ENCODE measurements at regions not wholly inside any gene's neighbourhood (a gene's known extent, or its start where the extent isn't known, plus 50 kb on each side); places are given as distances from the start of the nearest gene placed in this dataset.

GRCh38 chr11:122398167-122398566 lies 257.4 kb upstream of the UBASH3B start:
- peak; percentile 6 for DNase-seq

GRCh38 chr11:122395282-122395681 lies 260.2 kb upstream of the UBASH3B start:
- no peak for DNase-seq

- DNase-seq = no peak
Observed at GRCh38 chr11:122394313-122394712, 261.2 kb upstream of the UBASH3B start.

- peak; percentile 34 for DNase-seq
Observed at GRCh38 chr11:122393209-122393860, 262.2 kb upstream of the UBASH3B start.

GRCh38 chr11:122392508-122392907 lies 263.0 kb upstream of the UBASH3B start:
- DNase-seq = no peak

- no peak for DNase-seq
Observed at GRCh38 chr11:122391049-122391448, 264.5 kb upstream of the UBASH3B start.

- DNase-seq = no peak
Observed at GRCh38 chr11:122383186-122383585, 267.2 kb upstream of the BLID start.

- DNase-seq = peak; percentile 28
Observed at GRCh38 chr11:122375687-122376399, 259.8 kb upstream of the BLID start.

GRCh38 chr11:122368796-122369195 lies 252.8 kb upstream of the BLID start:
- DNase-seq = no peak

- no peak for DNase-seq
Observed at GRCh38 chr11:122367809-122368231, 251.8 kb upstream of the BLID start.

- no peak for DNase-seq
Observed at GRCh38 chr11:122365610-122366360, 249.8 kb upstream of the BLID start.

- DNase-seq = no peak
Observed at GRCh38 chr11:122363296-122363695, 247.3 kb upstream of the BLID start.

GRCh38 chr11:122362381-122362780 lies 246.4 kb upstream of the BLID start:
- no peak for DNase-seq

GRCh38 chr11:122360875-122361274 lies 244.9 kb upstream of the BLID start:
- DNase-seq = no peak

GRCh38 chr11:122359081-122359571 lies 243.1 kb upstream of the BLID start:
- DNase-seq = no peak

- no peak for DNase-seq
Observed at GRCh38 chr11:122358292-122358691, 242.3 kb upstream of the BLID start.

GRCh38 chr11:122355968-122356367 lies 240.0 kb upstream of the BLID start:
- DNase-seq = no peak

GRCh38 chr11:122354025-122354697 lies 238.1 kb upstream of the BLID start:
- DNase-seq = no peak

- no peak for DNase-seq
Observed at GRCh38 chr11:122353561-122353960, 237.5 kb upstream of the BLID start.

- no peak for DNase-seq
Observed at GRCh38 chr11:122348659-122349409, 232.8 kb upstream of the BLID start.

GRCh38 chr11:122346006-122346405 lies 230.0 kb upstream of the BLID start:
- no peak for DNase-seq

- no peak for DNase-seq
Observed at GRCh38 chr11:122345586-122345985, 229.6 kb upstream of the BLID start.

All from NCI-H226 (cell line).